Neutrophil (primary cell): ENCODE measurements at regions not wholly inside any gene's neighbourhood (a gene's known extent, or its start where the extent isn't known, plus 50 kb on each side); places are given as distances from the start of the nearest gene placed in this dataset.
"Not testable (repeated sequence)": the region's sequence is repeated elsewhere in the genome, so short reads cannot be mapped to it uniquely, and the experiment has no call there.

Experiments
- H3K27ac ChIP-seq: fragments of 200-600 bp; sonication (generic); 2 replicates; pipeline ENCODE4 v1.5.1; 2016; ENCODE audit warnings: mild to moderate bottlenecking, moderate library complexity
- H3K27me3 ChIP-seq: fragments of 200-600 bp; sonication (generic); 2 replicates; pipeline ENCODE4 v1.6.0; 2016; ENCODE audit warnings: mild to moderate bottlenecking
- H3K36me3 ChIP-seq: fragments of 200-600 bp; sonication (generic); 2 replicates; pipeline ENCODE4 v1.5.1; 2017
- H3K4me1 ChIP-seq, 2 experiments: fragments of 200-600 bp in 1 of 2; sonication (generic) in 1 of 2; 1 replicate in 1 of 2; 2 replicates in 1 of 2; pipeline versions ENCODE4 v1.5.1 to v1.6.1; 2013 to 2016; ENCODE audit warnings: low read depth in 1 of 2, low read length in 1 of 2, mild to moderate bottlenecking in 1 of 2, moderate library complexity in 1 of 2; ENCODE audit not compliant: control insufficient read depth in 1 of 2, insufficient read depth in 1 of 2
- H3K4me3 ChIP-seq, 2 experiments: fragments of 200-600 bp in 1 of 2; sonication (generic) in 1 of 2; 1 replicate in 1 of 2; 2 replicates in 1 of 2; pipeline ENCODE4 v1.5.1; 2013 to 2016; ENCODE audit warnings: low read depth in 1 of 2, low read length in 1 of 2, mild to moderate bottlenecking in 1 of 2, moderate library complexity in 1 of 2
- H3K9me3 ChIP-seq: fragments of 200-600 bp; sonication (generic); 2 replicates; pipeline ENCODE4 v1.5.1; 2016
- CTCF ChIP-seq: fragments of 200-600 bp; sonication (generic); IDR thresholded peaks from 2 replicates; pipeline ENCODE4 v1.5.1; 2016; ENCODE audit warnings: antibody characterized with exemption

- no peak for TF ChIP-seq CTCF
- Histone ChIP-seq H3K9me3 (no peaks in the 10 kb centered on the region), H3K27me3 (peaks cover under 1% of the 10 kb centered on the region), H3K36me3 (no peaks in the 10 kb centered on the region), H3K4me1 (no peaks in the 10 kb centered on the region), H3K4me3 (no peak overlapping the region), H3K27ac (no peak overlapping the region)
Observed at GRCh38 chr6:27700337-27700736, 211.9 kb downstream of the OR2B2 start.

- H3K27me3 ChIP-seq, result peaks cover 59% of the 10 kb centered on the region
- no peaks in the 10 kb centered on the region for H3K9me3 ChIP-seq
- no peaks in the 10 kb centered on the region for H3K36me3 ChIP-seq
- peaks cover 4 to 9% of the 10 kb centered on the region in 2 experiments for H3K4me1 ChIP-seq
- no peak overlapping the region for H3K27ac ChIP-seq
- no peak for TF ChIP-seq CTCF
- H3K4me3 ChIP-seq, result no peak overlapping the region
Observed at GRCh38 chr6:27694547-27694874, 217.7 kb downstream of the OR2B2 start.

GRCh38 chr6:27693766-27694546 lies 218.2 kb downstream of the OR2B2 start:
- no peaks in the 10 kb centered on the region for H3K9me3 ChIP-seq
- no peaks in the 10 kb centered on the region for H3K36me3 ChIP-seq
- H3K4me3 ChIP-seq, result peak overlapping the region; percentile 40 to 46
- no peak overlapping the region for H3K27ac ChIP-seq
- peaks cover 4 to 9% of the 10 kb centered on the region in 2 experiments for H3K4me1 ChIP-seq
- H3K27me3 ChIP-seq, result peaks cover 64% of the 10 kb centered on the region
- no peak for TF ChIP-seq CTCF

- peaks cover 82% of the 10 kb centered on the region for H3K27me3 ChIP-seq
Observed at GRCh38 chr6:27692133-27692532, 219.2 kb upstream of the ZNF184 start.

GRCh38 chr6:27688014-27688586 lies 215.2 kb upstream of the ZNF184 start:
- Histone ChIP-seq H3K36me3 (no peaks in the 10 kb centered on the region), H3K27me3 (peaks cover 100% of the 10 kb centered on the region), H3K27ac (no peak overlapping the region), H3K4me1 (peaks cover 12 to 13% of the 10 kb centered on the region in 2 experiments), H3K4me3 (peak overlapping the region; percentile 21 to 23), H3K9me3 (no peaks in the 10 kb centered on the region)
- TF ChIP-seq CTCF, result no peak

More at GRCh38 chr6:27692133-27692532, 219.2 kb upstream of the ZNF184 start:
- not testable (repeated sequence) for H3K4me3 ChIP-seq, H3K9me3 ChIP-seq, H3K36me3 ChIP-seq, H3K27ac ChIP-seq
- peaks cover 16 to 20% of the 10 kb centered on the region in 2 experiments for H3K4me1 ChIP-seq
